GM18517 (cell line): ENCODE measurements at regions not wholly inside any gene's neighbourhood (a gene's known extent, or its start where the extent isn't known, plus 50 kb on each side); places are given as distances from the start of the nearest gene placed in this dataset.
"Not testable (repeated sequence)": the region's sequence is repeated elsewhere in the genome, so short reads cannot be mapped to it uniquely, and the experiment has no call there.

Experiments
- ATAC-seq: cut with Tn5 transposase; IDR thresholded peaks from one replicate; pipeline ENCODE4 v1.9.1; 2021; ENCODE audit warnings: mild to moderate bottlenecking, moderate library complexity; ENCODE audit not compliant: unreplicated experiment

DNA sequence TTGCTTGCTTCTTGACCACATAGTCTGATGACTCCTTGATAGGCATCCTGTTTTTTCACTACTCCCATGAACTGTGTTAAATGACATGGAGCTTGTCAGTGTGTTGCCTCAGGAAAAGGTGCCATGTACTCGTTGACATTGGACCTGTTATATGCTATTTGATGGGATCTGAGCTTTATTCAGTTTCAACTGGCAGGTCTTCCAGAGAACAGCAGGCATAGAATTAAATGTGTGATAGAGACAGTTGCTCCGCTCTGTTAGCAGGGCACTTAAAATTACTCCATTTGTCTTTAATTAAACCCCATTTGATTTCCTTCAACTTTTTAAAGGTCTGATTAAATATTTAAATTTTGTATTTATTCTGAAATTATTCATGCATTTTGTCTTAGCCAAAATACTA is 189.7 kb upstream of the ADGRL4 start:
- no peak for ATAC-seq

GRCh38 chr1:79193211-79194079 is 186.9 kb upstream of the ADGRL4 start:
- ATAC-seq, result peak; percentile 62

DNA sequence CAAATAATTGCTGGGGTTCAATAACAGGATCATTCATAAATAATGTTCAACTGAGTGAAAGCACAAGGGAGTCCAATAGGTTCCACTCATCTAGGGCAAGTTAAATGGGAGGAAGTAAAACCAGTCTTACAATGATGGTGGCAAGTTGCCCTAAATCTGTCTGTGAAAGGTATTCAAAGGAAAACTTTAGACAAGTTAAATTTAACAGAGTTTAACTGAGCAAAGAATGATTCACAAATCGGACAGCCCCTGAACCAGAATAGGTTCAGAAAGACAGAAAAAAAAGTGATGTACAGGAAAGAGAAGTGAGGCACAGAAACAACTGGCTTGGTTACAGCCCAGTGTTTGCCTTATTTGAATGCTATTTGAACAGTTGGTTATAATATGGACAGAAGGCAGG is 183.5 kb upstream of the ADGRL4 start:
- peak; percentile 54 for ATAC-seq

- no peak for ATAC-seq
Measured at GRCh38 chr1:79188337-79188736, 181.8 kb upstream of the ADGRL4 start.

DNA sequence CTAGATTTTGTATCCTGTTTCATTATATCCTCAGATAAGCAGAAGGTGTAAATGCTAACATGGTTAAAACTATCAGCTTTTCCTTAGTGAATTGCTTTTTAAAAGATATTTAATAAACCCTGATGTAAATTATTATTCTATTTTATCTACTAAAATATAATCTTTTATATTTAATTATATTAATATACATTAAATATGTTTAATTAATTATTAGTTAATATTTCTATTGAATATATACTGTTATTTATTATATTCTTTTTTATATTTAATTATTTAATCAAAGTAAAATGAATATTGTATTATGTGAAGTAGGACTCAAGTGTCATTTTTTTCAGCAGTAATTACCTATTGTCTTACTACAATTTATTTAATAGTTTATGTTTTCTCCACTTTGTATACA is 179.7 kb upstream of the ADGRL4 start:
- ATAC-seq, result no peak

- no peak for ATAC-seq
Measured at GRCh38 chr1:79177844-79178243, 171.3 kb upstream of the ADGRL4 start.

- no peak for ATAC-seq
Measured at GRCh38 chr1:79161077-79161476, 154.5 kb upstream of the ADGRL4 start.

- no peak for ATAC-seq
Measured at GRCh38 chr1:79155991-79156390, 149.5 kb upstream of the ADGRL4 start.

- no peak for ATAC-seq
Measured at GRCh38 chr1:79151006-79151796, 144.7 kb upstream of the ADGRL4 start.

- ATAC-seq, result no peak
Measured at GRCh38 chr1:79150576-79150975, 144.0 kb upstream of the ADGRL4 start.

- not testable (repeated sequence) for ATAC-seq
Measured at GRCh38 chr1:79138227-79138626, 131.7 kb upstream of the ADGRL4 start.

DNA sequence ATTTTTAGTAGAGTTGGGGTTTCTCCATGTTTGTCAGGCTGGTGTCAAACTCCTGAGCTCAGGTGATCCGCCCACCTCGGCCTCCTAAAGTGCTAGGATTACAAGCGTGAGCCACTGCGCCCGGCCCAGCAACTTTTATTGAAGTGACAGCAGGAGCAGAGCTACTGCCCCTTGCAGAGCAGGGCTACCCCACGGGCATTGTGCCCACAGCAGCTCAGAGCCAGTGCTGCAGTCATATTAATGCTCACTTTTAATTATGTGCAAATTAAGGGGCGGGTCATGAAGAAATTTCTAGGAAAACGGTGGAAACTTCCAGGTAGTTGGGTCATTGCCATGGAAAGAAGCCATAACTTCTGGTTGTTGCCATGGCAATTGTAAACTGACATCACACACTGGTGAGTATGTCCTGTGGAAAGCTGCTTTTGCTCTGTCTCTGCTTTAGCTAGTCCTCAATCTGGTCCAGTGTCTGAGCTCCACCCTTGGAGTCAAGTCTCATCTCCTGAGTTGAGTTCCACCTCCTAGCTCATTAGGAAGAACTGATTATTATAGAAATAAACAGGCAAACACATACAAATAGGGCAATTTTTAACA is 127.3 kb upstream of the ADGRL4 start:
- no peak for ATAC-seq

- ATAC-seq, result no peak
Measured at GRCh38 chr1:79131626-79132025, 125.1 kb upstream of the ADGRL4 start.

GRCh38 chr1:79129914-79130313 is 123.4 kb upstream of the ADGRL4 start:
- no peak for ATAC-seq

DNA sequence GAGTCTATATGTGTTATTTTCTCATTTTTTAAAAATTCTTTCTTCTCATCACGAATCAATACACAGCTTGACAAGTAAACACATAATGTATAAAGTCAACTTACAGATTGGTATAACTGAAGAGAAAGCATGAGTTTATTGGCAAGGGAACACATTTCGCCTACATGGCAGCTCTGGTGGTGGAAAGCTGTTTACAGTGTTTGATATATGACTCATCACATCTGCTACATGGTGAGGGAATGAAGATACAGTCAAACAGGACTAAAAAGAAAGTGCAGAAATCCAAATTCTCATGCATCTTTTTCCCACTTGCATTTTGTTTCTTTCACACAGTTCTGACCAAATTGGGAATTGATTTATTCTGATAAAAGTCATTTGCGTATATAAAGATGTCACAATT is 122.2 kb upstream of the ADGRL4 start:
- ATAC-seq, result no peak

- no peak for ATAC-seq
Measured at GRCh38 chr1:79124756-79125155, 118.2 kb upstream of the ADGRL4 start.

DNA sequence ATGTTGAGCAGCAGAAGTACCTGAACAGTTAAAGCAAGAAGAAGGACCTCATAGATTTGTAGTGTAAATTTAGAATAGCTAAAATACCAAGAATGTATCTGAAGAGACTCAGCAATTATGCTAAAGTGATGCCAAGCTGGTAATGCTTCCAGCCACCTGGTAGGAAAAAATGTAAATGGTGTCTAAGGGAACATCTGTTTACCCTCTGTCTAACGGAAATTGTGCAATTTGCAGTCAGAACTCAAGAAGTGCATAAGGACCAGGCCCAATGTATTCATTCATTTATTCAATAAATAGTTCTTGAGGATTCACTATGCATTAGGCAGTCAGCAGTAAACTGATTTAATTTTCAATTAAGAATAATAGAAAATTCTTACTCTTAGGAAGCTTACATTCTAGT is 116.0 kb upstream of the ADGRL4 start:
- ATAC-seq, result no peak

DNA sequence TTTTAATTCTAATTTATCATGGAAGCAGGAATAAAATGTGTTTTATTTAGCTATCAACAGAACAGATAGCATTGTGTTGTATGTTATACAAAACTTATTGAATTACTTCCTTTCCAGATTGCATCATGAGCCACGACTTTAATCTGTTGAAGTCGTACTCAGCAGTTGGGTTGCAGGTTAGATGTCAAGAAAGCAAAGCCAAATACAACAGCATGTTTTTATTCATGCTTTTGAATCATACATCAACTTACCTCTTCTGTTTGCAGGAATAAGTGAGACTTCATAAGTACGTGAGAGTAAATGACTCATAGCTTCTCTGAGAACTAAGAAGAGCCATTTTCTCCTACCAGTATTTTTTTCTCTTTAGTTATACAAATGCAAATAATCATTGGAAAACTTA is 110.8 kb upstream of the ADGRL4 start:
- no peak for ATAC-seq

DNA sequence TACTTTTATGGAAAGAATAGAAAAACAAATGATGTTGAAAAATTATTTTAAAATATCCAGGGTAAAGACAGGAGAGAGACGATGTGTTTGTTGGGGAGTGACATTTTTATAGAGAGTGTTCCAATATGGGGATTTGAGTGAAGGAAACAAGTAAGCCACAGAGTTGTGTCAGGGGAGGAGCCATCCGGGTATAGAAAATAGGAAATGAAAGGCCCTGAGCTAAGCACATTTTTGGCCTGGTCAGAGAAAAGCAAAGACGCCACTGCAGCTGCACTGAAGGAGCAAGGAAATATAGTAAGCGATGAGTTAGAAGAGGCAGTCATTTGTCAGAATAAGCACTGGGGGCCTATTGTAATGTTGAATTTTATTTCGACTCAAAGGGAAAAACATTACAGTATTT is 107.3 kb upstream of the ADGRL4 start:
- no peak for ATAC-seq

DNA sequence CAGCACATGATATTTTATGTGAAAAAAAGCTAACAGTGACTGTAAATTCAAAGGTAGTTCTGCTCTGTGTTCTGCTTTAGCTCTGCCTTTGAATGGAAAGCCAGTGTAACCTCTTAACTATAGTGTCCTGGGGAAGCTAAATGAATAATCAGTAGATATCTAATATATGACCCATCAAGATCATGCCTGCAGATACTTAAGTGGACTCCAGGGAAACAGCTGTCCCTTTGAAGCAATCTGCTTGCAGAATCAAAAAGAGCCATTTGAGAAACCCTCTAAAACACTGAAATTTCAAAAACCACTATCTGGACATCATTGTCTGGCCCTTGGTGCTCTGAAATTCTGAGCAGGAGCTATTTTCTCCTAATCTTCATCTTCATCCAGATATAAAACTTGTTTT is 104.2 kb upstream of the ADGRL4 start:
- ATAC-seq, result no peak

GRCh38 chr1:79109445-79109844 is 102.9 kb upstream of the ADGRL4 start:
- no peak for ATAC-seq

DNA sequence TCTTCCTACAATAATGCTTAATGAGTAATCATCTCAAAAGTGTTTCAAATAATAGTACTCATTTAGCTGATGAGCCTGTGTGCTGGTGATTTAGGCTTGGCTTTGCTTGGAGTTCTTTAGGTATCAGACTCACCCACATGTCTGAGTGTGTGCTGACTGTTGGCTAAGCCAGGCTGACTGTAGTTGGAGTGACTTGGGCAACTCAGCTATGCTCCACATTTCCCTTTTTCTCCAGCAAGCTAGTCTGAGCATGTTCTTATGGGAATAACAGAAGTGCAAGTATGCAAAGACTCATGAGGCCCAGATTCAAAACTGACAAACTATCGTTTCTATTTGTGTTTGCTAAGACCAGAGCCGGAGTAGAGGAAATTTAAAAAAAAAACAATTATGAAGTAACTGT is 99.0 kb upstream of the ADGRL4 start:
- no peak for ATAC-seq
